Sigmoid colon (tissue), 6 donors: ENCODE measurements at regions not wholly inside any gene's neighbourhood (a gene's known extent, or its start where the extent isn't known, plus 50 kb on each side); places are given as distances from the start of the nearest gene placed in this dataset.

Source experiments
- DNase-seq: peaks from one replicate; pipeline ENCODE4 v3.0.0-alpha.2; 2019
- H3K27ac ChIP-seq, 4 donors: fragments of 200-600 bp; sonication (generic); one replicate each; pipeline ENCODE4 v1.5.1; 2016 to 2019; ENCODE audit warnings: mild to moderate bottlenecking in 1 of 4
- H3K27me3 ChIP-seq, 3 donors: fragments of 200-600 bp; sonication (generic); one replicate each; pipeline ENCODE4 v1.5.1; 2019; ENCODE audit warnings: mild to moderate bottlenecking in 1 of 3
- H3K36me3 ChIP-seq, 4 donors: fragments of 200-600 bp; sonication (generic); one replicate each; pipeline ENCODE4 v1.5.1; 2016 to 2019
- H3K4me1 ChIP-seq, 4 donors: fragments of 200-600 bp; sonication (generic); one replicate each; pipeline ENCODE4 v1.5.1; 2017 to 2019
- H3K4me3 ChIP-seq, 4 donors: fragments of 200-600 bp; sonication (generic); one replicate each; pipeline ENCODE4 v1.5.1; 2017 to 2019; ENCODE audit warnings: mild to moderate bottlenecking in 2 of 4, moderate library complexity in 1 of 4
- H3K9me3 ChIP-seq, 4 donors: fragments of 200-600 bp in 3 of 4; sonication (generic) in 3 of 4; one replicate each; pipeline versions ENCODE4 v1.5.1 to v1.6.1; 2013 to 2019
- EP300 ChIP-seq, 4 donors: sonication (generic); formaldehyde crosslinking; IDR thresholded peaks; one replicate each; pipeline ENCODE4 v1.6.1; 2017; ENCODE audit warnings: antibody characterized with exemption in 4 of 4
- POLR2A ChIP-seq, 2 donors: fragments of 450-650 bp; IDR thresholded peaks; one replicate each; pipeline ENCODE4 v1.6.1; 2016; ENCODE audit warnings: antibody characterized with exemption in 2 of 2, mild to moderate bottlenecking in 2 of 2, moderate library complexity in 2 of 2
- POLR2AphosphoS5 ChIP-seq, 4 donors: sonication (generic); formaldehyde crosslinking; IDR thresholded peaks; one replicate each; pipeline ENCODE4 v1.6.1; 2017; ENCODE audit warnings: antibody characterized with exemption in 4 of 4
- WGBS, 2 donors: extraction: QIAGEN DNeasy Blood & Tissue Kit; methylation state at CpG; one replicate each; pipeline ENCODE4 v1.1.7; 2013; 5-methylcytosine and 5-hydroxymethylcytosine counted together
- intact Hi-C: fragments of 100-400 bp; cut with DNase I; formaldehyde crosslinking; loops from one replicate; pipeline ENCODE4 v1.15.1; 2023
- TF ChIP-seq, protein P1 (sequence below), 4 experiments: fragments of 450-650 bp in 3 of 4; fragments of 200-600 bp in 1 of 4; IDR thresholded peaks; one replicate each; pipeline ENCODE4 v1.5.1; 2016 to 2019; ENCODE audit warnings: antibody characterized with exemption in 4 of 4, mild to moderate bottlenecking in 3 of 4, moderate library complexity in 2 of 4
- donor health status: healthy with polysubstance abuse.
- donor health status: healthy.

DNA sequence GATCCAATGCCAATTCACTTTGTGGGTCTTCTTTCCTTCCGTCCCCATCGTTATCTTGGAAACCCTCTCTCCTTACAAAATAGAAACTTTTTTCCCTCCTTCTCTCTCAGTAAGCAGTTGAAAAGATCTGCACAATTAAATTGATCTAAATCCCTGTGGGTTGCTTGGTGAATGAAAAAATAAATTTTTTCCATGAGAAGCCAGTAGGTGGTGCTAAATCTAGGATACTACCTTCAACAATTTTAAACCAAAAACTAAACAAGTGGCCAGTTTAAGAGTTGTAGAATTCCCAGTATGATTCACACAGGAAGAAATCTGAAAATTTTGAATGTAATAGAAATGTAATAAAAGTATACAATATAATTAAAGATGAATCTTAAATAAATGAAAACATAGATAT is 990.3 kb upstream of the ZNF722 start:
- WGBS, 2 donors: 65 to 69% methylated on average over 2 of the region's 2 CpGs
- no peak overlapping the region for H3K27ac ChIP-seq
- intact Hi-C loops: no loop called here
- H3K4me3 ChIP-seq: no peak overlapping the region
- TF ChIP-seq POLR2A (IDR thresholded peaks at IDR 0.05) (no peak), EP300 (IDR thresholded peaks at IDR 0.05) (no peak), POLR2AphosphoS5 (IDR thresholded peaks at IDR 0.05) (no peak)
- TF ChIP-seq, protein P1, sequence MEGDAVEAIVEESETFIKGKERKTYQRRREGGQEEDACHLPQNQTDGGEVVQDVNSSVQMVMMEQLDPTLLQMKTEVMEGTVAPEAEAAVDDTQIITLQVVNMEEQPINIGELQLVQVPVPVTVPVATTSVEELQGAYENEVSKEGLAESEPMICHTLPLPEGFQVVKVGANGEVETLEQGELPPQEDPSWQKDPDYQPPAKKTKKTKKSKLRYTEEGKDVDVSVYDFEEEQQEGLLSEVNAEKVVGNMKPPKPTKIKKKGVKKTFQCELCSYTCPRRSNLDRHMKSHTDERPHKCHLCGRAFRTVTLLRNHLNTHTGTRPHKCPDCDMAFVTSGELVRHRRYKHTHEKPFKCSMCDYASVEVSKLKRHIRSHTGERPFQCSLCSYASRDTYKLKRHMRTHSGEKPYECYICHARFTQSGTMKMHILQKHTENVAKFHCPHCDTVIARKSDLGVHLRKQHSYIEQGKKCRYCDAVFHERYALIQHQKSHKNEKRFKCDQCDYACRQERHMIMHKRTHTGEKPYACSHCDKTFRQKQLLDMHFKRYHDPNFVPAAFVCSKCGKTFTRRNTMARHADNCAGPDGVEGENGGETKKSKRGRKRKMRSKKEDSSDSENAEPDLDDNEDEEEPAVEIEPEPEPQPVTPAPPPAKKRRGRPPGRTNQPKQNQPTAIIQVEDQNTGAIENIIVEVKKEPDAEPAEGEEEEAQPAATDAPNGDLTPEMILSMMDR (IDR thresholded peaks at IDR 0.05): no peak
- no peak for DNase-seq
- no peaks in the 10 kb centered on the region for H3K4me1 ChIP-seq
- peaks cover 0 to 2% (median 0%) of the 10 kb centered on the region in 4 donors for H3K9me3 ChIP-seq
- H3K27me3 ChIP-seq: no peaks in the 10 kb centered on the region
- no peaks in the 10 kb centered on the region for H3K36me3 ChIP-seq

DNA sequence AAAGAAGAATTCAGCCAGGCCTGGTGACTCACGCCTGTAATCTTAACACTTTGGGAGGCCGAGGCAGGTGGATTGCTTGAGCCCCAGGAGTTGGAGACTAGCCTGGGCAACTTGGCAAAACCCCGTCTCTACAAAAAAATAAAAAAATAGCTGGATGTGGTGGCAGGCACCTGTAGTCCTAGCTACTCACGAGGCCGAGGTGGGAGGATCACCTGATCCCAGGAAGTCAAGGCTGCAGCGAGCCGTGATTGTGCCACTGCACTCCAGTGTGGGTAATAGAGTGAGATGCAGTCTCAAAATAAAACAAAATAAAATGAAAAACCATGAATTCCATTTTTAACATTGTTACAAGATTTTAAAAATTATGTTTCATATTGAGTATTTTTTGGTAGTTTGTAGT is 988.9 kb upstream of the ZNF722 start:
- WGBS, 2 donors: 83 to 84% methylated on average over 7 of the region's 7 CpGs
- no peaks in the 10 kb centered on the region for H3K36me3 ChIP-seq
- TF ChIP-seq EP300 (IDR thresholded peaks at IDR 0.05) (no peak), POLR2A (IDR thresholded peaks at IDR 0.05) (no peak), POLR2AphosphoS5 (IDR thresholded peaks at IDR 0.05) (no peak)
- TF ChIP-seq, protein P1 (IDR thresholded peaks at IDR 0.05): no peak
- peaks cover 0 to 12% (median 0%) of the 10 kb centered on the region in 4 donors for H3K9me3 ChIP-seq
- no peak overlapping the region for H3K4me3 ChIP-seq
- no peak for DNase-seq
- H3K27ac ChIP-seq: no peak overlapping the region
- no peaks in the 10 kb centered on the region for H3K4me1 ChIP-seq
- intact Hi-C loops: no loop called here
- no peaks in the 10 kb centered on the region for H3K27me3 ChIP-seq

DNA sequence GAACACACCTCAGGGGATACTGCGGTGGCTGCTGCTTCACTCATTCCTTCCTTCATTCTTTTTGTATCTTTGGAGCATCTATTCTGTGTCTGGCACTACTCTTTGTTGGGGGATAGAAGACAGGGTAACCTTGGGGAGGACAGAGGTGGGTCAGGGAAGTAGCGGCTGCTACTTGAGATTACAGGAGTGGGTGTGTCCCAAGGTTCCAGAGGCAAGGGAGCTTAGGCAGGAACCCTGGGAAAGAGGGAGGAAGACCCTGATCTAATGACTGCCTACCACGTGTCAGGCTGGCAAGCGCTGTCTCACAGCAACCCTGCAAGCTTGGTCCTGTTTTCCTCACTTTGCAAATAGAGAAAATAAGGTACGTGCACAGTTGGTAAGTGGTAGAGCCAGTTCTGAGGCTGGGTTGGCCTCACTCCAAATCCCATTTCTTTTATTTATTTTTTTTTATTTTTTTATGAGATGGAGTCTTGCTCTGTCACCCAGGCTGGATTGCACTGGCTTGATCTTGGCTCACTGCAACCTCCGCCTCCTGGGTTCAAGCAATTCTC is 985.9 kb upstream of the ZNF722 start:
- peaks cover 0 to 13% (median 0%) of the 10 kb centered on the region in 4 donors for H3K9me3 ChIP-seq
- TF ChIP-seq POLR2AphosphoS5 (IDR thresholded peaks at IDR 0.05): no peak
- no peak for TF ChIP-seq POLR2A (IDR thresholded peaks at IDR 0.05)
- TF ChIP-seq, protein P1 (IDR thresholded peaks at IDR 0.05): no peak
- TF ChIP-seq EP300 (IDR thresholded peaks at IDR 0.05): no peak
- H3K4me1 ChIP-seq: no peaks in the 10 kb centered on the region
- H3K4me3 ChIP-seq: no peak overlapping the region
- DNase-seq: no peak
- WGBS, 2 donors: 53 to 63% methylated on average over 6 of the region's 6 CpGs
- no peaks in the 10 kb centered on the region for H3K27me3 ChIP-seq
- no peak overlapping the region for H3K27ac ChIP-seq
- intact Hi-C loops: no loop called here
- no peaks in the 10 kb centered on the region for H3K36me3 ChIP-seq

DNA sequence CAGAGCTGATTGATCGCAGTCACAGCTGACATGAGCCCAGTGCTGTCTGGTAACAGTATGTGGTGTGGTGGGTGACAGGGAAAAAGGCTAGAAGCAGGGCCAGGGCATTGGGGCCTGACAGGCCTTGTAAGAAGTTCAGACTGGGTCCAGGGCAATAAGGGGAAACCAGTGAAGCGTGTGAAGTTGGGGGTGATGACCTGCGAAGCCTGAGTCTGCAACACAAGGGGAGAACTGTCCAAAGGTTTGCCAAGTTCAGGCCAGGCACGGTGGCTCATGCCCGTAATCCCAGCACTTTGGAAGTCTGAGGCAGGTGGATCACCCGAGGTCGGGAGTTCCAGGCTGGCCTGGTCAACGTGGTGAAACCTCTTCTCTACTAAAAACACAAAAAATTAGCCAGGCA is 983.9 kb upstream of the ZNF722 start:
- H3K4me3 ChIP-seq: no peak overlapping the region
- no peak for DNase-seq
- H3K36me3 ChIP-seq: no peaks in the 10 kb centered on the region
- peaks cover 0 to 14% (median 0%) of the 10 kb centered on the region in 4 donors for H3K9me3 ChIP-seq
- WGBS, 2 donors: 86 to 87% methylated on average over 8 of the region's 8 CpGs
- H3K27me3 ChIP-seq: no peaks in the 10 kb centered on the region
- TF ChIP-seq EP300 (IDR thresholded peaks at IDR 0.05): no peak
- TF ChIP-seq POLR2AphosphoS5 (IDR thresholded peaks at IDR 0.05): no peak
- TF ChIP-seq, protein P1 (IDR thresholded peaks at IDR 0.05): no peak
- no peak for TF ChIP-seq POLR2A (IDR thresholded peaks at IDR 0.05)
- H3K4me1 ChIP-seq: no peaks in the 10 kb centered on the region
- no peak overlapping the region for H3K27ac ChIP-seq
- intact Hi-C loops: no loop called here
